ENCODE measurements at regions not wholly inside any gene's neighbourhood (a gene's known extent, or its start where the extent isn't known, plus 50 kb on each side); places are given as distances from the start of the nearest gene placed in this dataset.

GRCh38 chr13:54367639-54368271 lies 1339.1 kb downstream of the OLFM4 start:
- Histone ChIP-seq H3K27me3 (no peaks in the 10 kb centered on the region), H3K4me3 (no peak overlapping the region), H3K4me1 (no peaks in the 10 kb centered on the region), H3K27ac (no peak overlapping the region), H3K36me3 (no peaks in the 10 kb centered on the region), H3K9me3 (no peaks in the 10 kb centered on the region)
- no peak for TF ChIP-seq CTCF (IDR thresholded peaks at IDR 0.05)
- DNase-seq (ENCODE audit: low spot score), result no peak

DNA sequence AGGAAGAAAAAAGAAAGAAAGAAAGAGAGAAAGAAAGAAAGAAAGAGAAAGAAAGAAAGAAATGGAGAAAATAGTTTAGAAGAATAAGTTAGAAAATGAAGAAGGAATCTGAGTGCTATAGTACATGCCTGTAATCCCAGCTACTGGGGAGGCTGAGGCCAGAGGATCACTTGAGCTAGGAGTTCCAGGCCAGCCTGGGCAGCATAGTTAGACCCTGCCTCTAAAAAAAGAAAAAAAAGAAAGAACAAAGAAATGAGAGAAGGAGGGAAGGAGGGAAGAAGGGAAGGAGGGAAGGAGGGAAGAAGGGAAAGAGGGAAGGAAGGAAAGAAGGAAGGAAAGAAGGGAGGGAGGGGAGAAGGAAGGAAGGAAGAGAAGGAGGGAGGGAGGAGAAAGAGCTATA lies 1339.8 kb downstream of the OLFM4 start:
- TF ChIP-seq CTCF (IDR thresholded peaks at IDR 0.05), result no peak
- no peaks in the 10 kb centered on the region for H3K9me3 ChIP-seq

DNA sequence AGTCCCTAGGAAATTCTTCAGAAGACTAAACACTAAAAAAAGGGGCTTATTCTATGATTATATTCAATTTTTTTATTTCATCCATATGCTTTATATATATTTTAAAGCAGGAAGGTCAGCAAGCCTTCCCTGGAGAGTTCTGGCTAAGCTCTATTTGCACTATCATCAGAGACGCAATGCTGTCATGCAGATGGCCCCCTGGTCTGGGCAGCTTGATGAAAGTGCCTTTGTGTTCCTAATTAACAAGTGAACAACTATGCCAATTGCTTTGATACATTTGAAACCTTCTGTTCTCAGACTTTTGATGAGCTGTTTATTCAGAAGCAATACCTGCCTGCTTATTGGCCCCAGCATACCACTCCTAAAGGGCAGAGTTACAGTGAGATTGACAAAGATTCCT lies 1344.6 kb downstream of the OLFM4 start:
- Histone ChIP-seq H3K4me3 (no peak overlapping the region), H3K27ac (no peak overlapping the region), H3K9me3 (no peaks in the 10 kb centered on the region), H3K4me1 (no peaks in the 10 kb centered on the region), H3K36me3 (no peaks in the 10 kb centered on the region), H3K27me3 (no peaks in the 10 kb centered on the region)
- TF ChIP-seq CTCF (IDR thresholded peaks at IDR 0.05), result no peak
- no peak for DNase-seq (ENCODE audit: low spot score)

More for the DNA sequence above, 1339.8 kb downstream of the OLFM4 start:
- H3K36me3 ChIP-seq, result no peaks in the 10 kb centered on the region
- DNase-seq (ENCODE audit: low spot score), result no peak
- H3K4me3 ChIP-seq, result no peak overlapping the region
- H3K27ac ChIP-seq, result no peak overlapping the region
- no peaks in the 10 kb centered on the region for H3K27me3 ChIP-seq
- H3K4me1 ChIP-seq, result no peaks in the 10 kb centered on the region

GRCh38 chr13:54379461-54379860 lies 1350.8 kb downstream of the OLFM4 start:
- TF ChIP-seq CTCF (IDR thresholded peaks at IDR 0.05), result no peak
- DNase-seq (ENCODE audit: low spot score), result no peak
- no peak overlapping the region for H3K27ac ChIP-seq
- H3K4me1 ChIP-seq, result no peaks in the 10 kb centered on the region
- no peaks in the 10 kb centered on the region for H3K27me3 ChIP-seq
- H3K36me3 ChIP-seq, result no peaks in the 10 kb centered on the region
- no peak overlapping the region for H3K4me3 ChIP-seq
- no peaks in the 10 kb centered on the region for H3K9me3 ChIP-seq

DNA sequence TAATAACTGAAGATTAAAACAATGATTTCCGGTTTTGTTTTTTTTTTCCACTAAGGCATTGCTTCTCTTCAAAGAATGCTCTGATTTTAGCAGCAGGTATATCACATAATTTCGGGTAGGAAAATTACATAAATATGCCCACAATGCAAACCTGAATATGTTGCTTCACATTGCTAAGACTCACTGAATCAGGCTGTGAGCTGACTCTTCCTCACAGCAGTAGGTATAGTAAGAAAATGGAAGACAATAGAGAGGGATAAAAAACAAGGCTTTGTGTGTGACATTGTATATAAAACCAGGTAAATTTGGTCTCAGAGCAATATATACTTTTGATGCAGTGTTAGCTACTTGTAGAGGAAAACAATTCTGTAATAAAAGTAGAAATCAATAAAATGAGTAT lies 1355.0 kb downstream of the OLFM4 start:
- TF ChIP-seq CTCF (IDR thresholded peaks at IDR 0.05), result no peak
- Histone ChIP-seq H3K9me3 (no peaks in the 10 kb centered on the region), H3K27me3 (no peaks in the 10 kb centered on the region), H3K27ac (no peak overlapping the region), H3K36me3 (no peaks in the 10 kb centered on the region), H3K4me3 (no peak overlapping the region), H3K4me1 (no peaks in the 10 kb centered on the region)
- no peak for DNase-seq (ENCODE audit: low spot score)

DNA sequence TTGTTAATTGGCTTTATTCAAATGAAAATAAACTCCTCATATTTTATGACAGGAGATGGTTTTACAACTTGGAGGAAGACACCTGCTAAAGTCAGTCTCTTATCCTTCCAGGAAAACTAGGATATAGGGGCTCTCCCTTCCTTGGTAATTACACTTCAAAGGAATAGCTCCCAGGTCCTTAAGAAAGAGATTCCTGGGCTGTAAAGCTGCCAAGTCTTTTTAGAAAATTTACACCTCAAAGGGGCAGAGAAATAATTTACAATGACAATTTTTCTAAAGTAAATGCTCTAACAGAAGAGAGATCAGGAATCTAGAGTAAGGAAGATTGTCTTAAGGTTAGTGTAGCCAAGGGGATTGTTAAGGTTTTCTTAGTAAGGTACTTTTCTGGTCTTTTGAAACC lies 1359.0 kb downstream of the OLFM4 start:
- Histone ChIP-seq H3K27me3 (no peaks in the 10 kb centered on the region), H3K4me3 (no peak overlapping the region), H3K27ac (no peak overlapping the region), H3K4me1 (no peaks in the 10 kb centered on the region), H3K9me3 (no peaks in the 10 kb centered on the region), H3K36me3 (no peaks in the 10 kb centered on the region)
- no peak for TF ChIP-seq CTCF (IDR thresholded peaks at IDR 0.05)
- no peak for DNase-seq (ENCODE audit: low spot score)

All from right atrium auricular region (tissue), 2 donors.